ENCODE measurements at regions not wholly inside any gene's neighbourhood (a gene's known extent, or its start where the extent isn't known, plus 50 kb on each side); places are given as distances from the start of the nearest gene placed in this dataset.
"Not testable (repeated sequence)": the region's sequence is repeated elsewhere in the genome, so short reads cannot be mapped to it uniquely, and the experiment has no call there.

DNA sequence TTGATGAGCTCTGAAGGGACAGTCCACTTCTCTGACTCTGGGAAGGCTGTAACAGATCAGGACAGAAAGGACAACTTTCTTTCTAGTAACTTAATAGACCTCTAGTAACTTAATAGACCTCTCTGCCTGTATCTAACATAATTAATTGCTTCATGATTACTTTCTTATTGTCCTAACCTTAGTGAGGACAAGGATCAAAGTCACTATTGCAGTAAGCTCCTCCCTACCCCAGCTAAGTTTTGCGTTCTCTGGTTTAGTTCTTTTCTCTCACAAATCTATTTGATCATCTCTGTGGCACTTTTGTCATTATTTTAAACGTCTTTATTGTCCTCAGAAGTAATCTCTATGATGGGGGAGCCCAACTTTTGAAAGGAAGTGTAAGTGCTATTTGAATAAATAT lies 125.5 kb upstream of the UGP2 start:
- Mint-ChIP-seq H3K27ac (ENCODE audit: unreplicated experiment) (no peak overlapping the region), H3K4me3 (ENCODE audit: unreplicated experiment) (no peak overlapping the region), H3K4me1 (ENCODE audit: low read depth) (peaks cover 4% of the 10 kb centered on the region), H3K36me3 (ENCODE audit: low read depth) (peaks cover 2% of the 10 kb centered on the region), H3K9me3 (ENCODE audit: low read depth) (no peaks in the 10 kb centered on the region), H3K27me3 (ENCODE audit: low read depth) (no peaks in the 10 kb centered on the region)
- TF ChIP-seq, protein P1, sequence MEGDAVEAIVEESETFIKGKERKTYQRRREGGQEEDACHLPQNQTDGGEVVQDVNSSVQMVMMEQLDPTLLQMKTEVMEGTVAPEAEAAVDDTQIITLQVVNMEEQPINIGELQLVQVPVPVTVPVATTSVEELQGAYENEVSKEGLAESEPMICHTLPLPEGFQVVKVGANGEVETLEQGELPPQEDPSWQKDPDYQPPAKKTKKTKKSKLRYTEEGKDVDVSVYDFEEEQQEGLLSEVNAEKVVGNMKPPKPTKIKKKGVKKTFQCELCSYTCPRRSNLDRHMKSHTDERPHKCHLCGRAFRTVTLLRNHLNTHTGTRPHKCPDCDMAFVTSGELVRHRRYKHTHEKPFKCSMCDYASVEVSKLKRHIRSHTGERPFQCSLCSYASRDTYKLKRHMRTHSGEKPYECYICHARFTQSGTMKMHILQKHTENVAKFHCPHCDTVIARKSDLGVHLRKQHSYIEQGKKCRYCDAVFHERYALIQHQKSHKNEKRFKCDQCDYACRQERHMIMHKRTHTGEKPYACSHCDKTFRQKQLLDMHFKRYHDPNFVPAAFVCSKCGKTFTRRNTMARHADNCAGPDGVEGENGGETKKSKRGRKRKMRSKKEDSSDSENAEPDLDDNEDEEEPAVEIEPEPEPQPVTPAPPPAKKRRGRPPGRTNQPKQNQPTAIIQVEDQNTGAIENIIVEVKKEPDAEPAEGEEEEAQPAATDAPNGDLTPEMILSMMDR (IDR thresholded peaks at IDR 0.05) = no peak
- DNase-seq (ENCODE audit: low spot score) = no peak

DNA sequence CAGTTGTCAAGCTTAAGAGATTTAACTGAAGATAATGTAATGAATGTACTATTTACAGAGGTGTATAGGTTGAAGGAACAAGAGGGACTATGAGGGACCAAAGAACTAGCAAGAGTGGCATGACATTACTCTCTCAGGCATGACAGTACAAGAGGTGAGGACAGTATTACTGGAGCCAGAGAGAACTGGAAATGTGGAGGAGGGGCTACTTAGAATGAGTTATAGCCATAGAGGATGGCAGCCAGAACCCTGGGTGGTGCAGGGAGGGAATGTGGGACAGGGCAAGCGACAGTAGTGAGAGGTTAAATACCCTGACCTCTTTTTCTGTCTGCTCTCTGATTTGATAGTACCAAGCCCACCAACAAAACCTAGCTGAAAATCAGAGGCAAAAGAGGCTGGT lies 122.6 kb upstream of the UGP2 start:
- Mint-ChIP-seq H3K27me3 (ENCODE audit: low read depth) (no peaks in the 10 kb centered on the region), H3K9me3 (ENCODE audit: low read depth) (no peaks in the 10 kb centered on the region), H3K4me3 (ENCODE audit: unreplicated experiment) (no peak overlapping the region), H3K27ac (ENCODE audit: unreplicated experiment) (no peak overlapping the region), H3K36me3 (ENCODE audit: low read depth) (peaks cover 2% of the 10 kb centered on the region), H3K4me1 (ENCODE audit: low read depth) (peaks cover 12% of the 10 kb centered on the region)
- TF ChIP-seq, protein P1 (IDR thresholded peaks at IDR 0.05) = no peak
- DNase-seq (ENCODE audit: low spot score) = no peak

DNA sequence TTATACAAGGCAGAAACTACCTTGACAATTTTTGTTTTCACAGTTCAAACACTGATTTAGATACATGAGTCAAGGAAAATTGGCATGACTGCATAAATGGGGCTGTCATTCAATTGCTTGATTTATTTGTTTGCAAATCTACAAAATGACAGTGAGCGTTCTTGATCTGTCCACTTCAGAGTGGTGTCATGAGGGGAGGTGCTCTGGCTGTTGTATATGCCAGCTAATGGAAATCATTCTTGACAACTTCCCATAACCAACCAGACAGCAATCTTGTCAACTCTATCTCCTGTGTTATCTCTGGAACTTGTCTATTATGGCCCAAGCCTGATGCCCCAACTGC lies 120.6 kb upstream of the UGP2 start:
- Mint-ChIP-seq H3K4me3 (ENCODE audit: unreplicated experiment) (no peak overlapping the region), H3K27ac (ENCODE audit: unreplicated experiment) (no peak overlapping the region), H3K9me3 (ENCODE audit: low read depth) (no peaks in the 10 kb centered on the region), H3K4me1 (ENCODE audit: low read depth) (peaks cover 15% of the 10 kb centered on the region), H3K27me3 (ENCODE audit: low read depth) (no peaks in the 10 kb centered on the region), H3K36me3 (ENCODE audit: low read depth) (peaks cover 2% of the 10 kb centered on the region)
- no peak for DNase-seq (ENCODE audit: low spot score)
- TF ChIP-seq, protein P1 (IDR thresholded peaks at IDR 0.05) = no peak

DNA sequence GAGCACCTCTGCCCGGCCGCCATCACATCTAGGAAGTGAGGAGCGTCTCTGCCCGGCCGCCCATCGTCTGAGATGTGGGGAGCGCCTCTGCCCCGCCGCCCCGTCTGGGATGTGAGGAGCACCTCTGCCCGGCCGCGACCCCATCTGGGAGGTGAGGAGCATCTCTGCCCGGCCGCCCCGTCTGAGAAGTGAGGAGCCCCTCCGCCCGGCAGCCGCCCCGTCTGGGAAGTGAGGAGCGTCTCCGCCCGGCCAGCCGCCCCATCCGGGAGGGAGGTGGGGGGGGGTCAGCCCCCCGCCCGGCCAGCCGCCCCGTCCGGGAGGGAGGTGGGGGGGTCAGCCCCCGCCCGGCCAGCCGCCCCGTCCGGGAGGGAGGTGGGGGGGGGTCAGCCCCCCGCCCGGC lies 119.4 kb upstream of the UGP2 start:
- not testable (repeated sequence) for DNase-seq (ENCODE audit: low spot score); H3K27ac Mint-ChIP-seq (ENCODE audit: unreplicated experiment); H3K9me3 Mint-ChIP-seq (ENCODE audit: low read depth)

DNA sequence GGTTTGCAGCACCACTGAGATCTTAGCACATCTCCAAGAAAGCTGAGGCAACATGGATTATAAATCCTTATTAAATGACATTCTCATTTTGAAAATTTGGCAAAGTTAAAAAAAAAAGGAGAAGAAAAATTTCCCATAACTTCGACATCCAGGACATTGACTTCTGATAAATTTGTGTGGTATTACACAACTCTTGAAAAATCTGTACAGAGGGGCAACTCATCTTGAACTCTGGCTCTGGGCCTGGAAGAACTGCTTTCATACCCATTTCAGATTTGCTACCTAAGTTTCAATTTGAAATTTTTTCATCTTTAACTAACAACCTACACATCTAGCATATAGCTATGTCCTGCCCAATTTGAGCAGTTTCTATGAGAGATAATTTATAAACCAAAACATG lies 118.0 kb upstream of the UGP2 start:
- H3K27ac Mint-ChIP-seq (ENCODE audit: unreplicated experiment) = no peak overlapping the region
- no peaks in the 10 kb centered on the region for H3K36me3 Mint-ChIP-seq (ENCODE audit: low read depth)
- H3K9me3 Mint-ChIP-seq (ENCODE audit: low read depth) = no peaks in the 10 kb centered on the region
- TF ChIP-seq, protein P1 (IDR thresholded peaks at IDR 0.05) = no peak
- H3K4me1 Mint-ChIP-seq (ENCODE audit: low read depth) = peaks cover 15% of the 10 kb centered on the region
- no peak for DNase-seq (ENCODE audit: low spot score)
- no peaks in the 10 kb centered on the region for H3K27me3 Mint-ChIP-seq (ENCODE audit: low read depth)
- no peak overlapping the region for H3K4me3 Mint-ChIP-seq (ENCODE audit: unreplicated experiment)

More for the DNA sequence above, 119.4 kb upstream of the UGP2 start:
- H3K27me3 Mint-ChIP-seq (ENCODE audit: low read depth); H3K36me3 Mint-ChIP-seq (ENCODE audit: low read depth); H3K4me3 Mint-ChIP-seq (ENCODE audit: unreplicated experiment): not testable (repeated sequence)
- H3K4me1 Mint-ChIP-seq (ENCODE audit: low read depth) = peaks cover 15% of the 10 kb centered on the region

DNA sequence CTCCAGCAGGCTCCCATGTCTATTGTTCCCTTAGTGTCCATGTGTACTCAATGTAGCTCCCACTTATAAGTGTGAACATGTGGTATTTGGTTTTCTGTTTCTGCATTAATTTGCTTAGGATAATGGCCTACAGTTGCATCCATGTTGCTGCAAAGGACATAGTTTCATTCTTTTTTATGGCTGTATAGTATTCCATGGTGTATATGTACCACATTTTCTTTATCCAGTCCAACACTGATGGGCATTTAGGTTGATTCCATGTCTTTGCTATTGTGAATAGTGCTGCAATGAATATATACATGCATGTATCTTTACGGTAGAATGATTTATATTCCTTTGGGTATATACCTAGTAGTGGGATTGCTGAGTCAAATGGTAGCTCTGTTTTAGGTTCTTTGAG lies 116.5 kb upstream of the UGP2 start:
- not testable (repeated sequence) for H3K36me3 Mint-ChIP-seq (ENCODE audit: low read depth); H3K4me3 Mint-ChIP-seq (ENCODE audit: unreplicated experiment); H3K9me3 Mint-ChIP-seq (ENCODE audit: low read depth); H3K27me3 Mint-ChIP-seq (ENCODE audit: low read depth); DNase-seq (ENCODE audit: low spot score); H3K27ac Mint-ChIP-seq (ENCODE audit: unreplicated experiment)
- H3K4me1 Mint-ChIP-seq (ENCODE audit: low read depth) = peaks cover 15% of the 10 kb centered on the region
